Ovary (tissue), 7 donors: ENCODE measurements at regions not wholly inside any gene's neighbourhood (a gene's known extent, or its start where the extent isn't known, plus 50 kb on each side); places are given as distances from the start of the nearest gene placed in this dataset.

Experiments used
- DNase-seq, 5 donors: peaks; one replicate each; pipeline ENCODE4 v3.0.0-alpha.2; 2019 to 2020
- H3K27ac ChIP-seq, 2 donors: fragments of 200-600 bp; one replicate each; pipeline versions ENCODE4 v1.5.1 to v1.8.0; 2019 to 2022
- H3K27me3 ChIP-seq: fragments of 200-600 bp; one replicate; pipeline ENCODE4 v1.8.0; 2022
- H3K36me3 ChIP-seq: fragments of 200-600 bp; sonication (generic); one replicate; pipeline ENCODE4 v1.5.1; 2019
- H3K4me1 ChIP-seq: one replicate; pipeline ENCODE4 v1.8.1; 2013; ENCODE audit warnings: mild to moderate bottlenecking, moderate library complexity; ENCODE audit not compliant: insufficient read depth
- H3K4me3 ChIP-seq: fragments of 200-600 bp; sonication (generic); one replicate; pipeline ENCODE4 v1.5.1; 2017
- H3K9me3 ChIP-seq, 2 donors: fragments of 200-600 bp in 1 of 2; sonication (generic) in 1 of 2; one replicate each; pipeline versions ENCODE4 v1.5.1 to v1.8.1; 2013 to 2019; ENCODE audit warnings: mild to moderate bottlenecking in 1 of 2, moderate library complexity in 1 of 2
- EP300 ChIP-seq: sonication (generic); formaldehyde crosslinking; IDR thresholded peaks from one replicate; pipeline ENCODE4 v1.6.1; 2017; ENCODE audit warnings: antibody characterized with exemption
- POLR2A ChIP-seq: fragments of 450-650 bp; IDR thresholded peaks from one replicate; pipeline ENCODE4 v1.6.1; 2017; ENCODE audit warnings: antibody characterized with exemption, mild to moderate bottlenecking, moderate library complexity
- WGBS, 3 donors: extraction: QIAGEN DNeasy Blood & Tissue Kit in 1 of 3; methylation state at CpG; one replicate each; pipeline versions ENCODE4 v1.1.5 to v1.1.7; 2013 to 2017; 5-methylcytosine and 5-hydroxymethylcytosine counted together
- intact Hi-C, 4 donors: fragments of 100-400 bp; cut with DNase I; formaldehyde crosslinking; loops; one replicate each; pipeline versions ENCODE4 v1.11.0 to v1.15.1; 2022 to 2023
- TF ChIP-seq, protein P1 (sequence below), 3 donors: fragments of 450-650 bp in 2 of 3; fragments of 200-600 bp in 1 of 3; IDR thresholded peaks; one replicate each; pipeline versions ENCODE4 v1.5.1 to v1.8.0; 2016 to 2022; ENCODE audit warnings: antibody characterized with exemption in 3 of 3, mild to moderate bottlenecking in 1 of 3
- donor health status: DM: no; HTN: no; CAD: no; lungs with moderate emphysema.
- donor health status: DM: no; HTN: no; CAD: no.
- donor health status: Bipolar disorder and iron deficiency.
- donor health status: DM: no; HTN: no; CAD: no.
- donor health status: DM: yes; HTN: yes; CAD: no.

DNA sequence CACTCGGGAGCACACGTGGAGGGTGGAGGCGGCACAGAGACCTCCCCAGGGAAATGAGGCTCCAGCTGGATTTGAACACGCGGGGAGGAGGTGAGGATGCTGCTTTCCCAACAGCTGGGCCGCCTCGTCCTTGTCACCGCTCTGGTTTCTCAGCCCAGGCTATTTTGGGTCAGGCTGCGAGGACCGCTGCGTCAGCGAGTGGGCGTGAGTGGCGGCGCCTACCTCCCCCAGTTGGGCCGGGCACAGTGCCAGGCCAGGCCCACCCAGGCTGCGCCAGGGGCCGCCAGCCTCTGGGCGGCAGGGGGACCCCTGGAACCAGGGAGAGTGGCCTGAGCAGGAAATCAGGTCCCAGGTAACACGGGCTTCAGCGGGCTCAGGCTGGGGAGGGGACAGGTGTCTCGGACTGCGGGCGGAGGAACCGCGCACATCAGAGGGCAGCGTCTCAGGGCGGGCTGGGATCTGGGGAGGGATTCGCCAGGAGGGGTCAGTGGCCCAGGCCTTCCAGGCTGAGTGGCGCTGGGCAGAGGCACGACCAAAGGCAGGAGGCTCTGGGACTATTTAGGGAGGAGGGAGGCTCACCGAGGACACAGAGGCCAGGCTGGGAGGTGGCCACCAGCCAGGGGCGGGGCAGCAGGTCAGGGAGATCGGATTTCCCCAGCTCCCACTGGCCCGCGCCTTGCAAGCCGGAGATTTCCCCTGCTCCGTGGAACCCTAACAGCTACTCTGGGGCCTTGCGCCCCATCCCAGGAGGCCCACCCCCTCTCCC lies 125.2 kb upstream of the RET start:
- DNase-seq = no peak
- H3K27ac ChIP-seq = no peak overlapping the region
- H3K9me3 ChIP-seq = peaks cover 0 to 3% of the 10 kb centered on the region in 2 donors
- peaks cover 2% of the 10 kb centered on the region for H3K4me1 ChIP-seq
- H3K27me3 ChIP-seq = no peaks in the 10 kb centered on the region
- 7 to 19% (median 9%) methylated on average over 36 to 39 of the region's 39 CpGs for WGBS, 3 donors
- no peaks in the 10 kb centered on the region for H3K36me3 ChIP-seq
- no peak for TF ChIP-seq POLR2A
- TF ChIP-seq, protein P1, sequence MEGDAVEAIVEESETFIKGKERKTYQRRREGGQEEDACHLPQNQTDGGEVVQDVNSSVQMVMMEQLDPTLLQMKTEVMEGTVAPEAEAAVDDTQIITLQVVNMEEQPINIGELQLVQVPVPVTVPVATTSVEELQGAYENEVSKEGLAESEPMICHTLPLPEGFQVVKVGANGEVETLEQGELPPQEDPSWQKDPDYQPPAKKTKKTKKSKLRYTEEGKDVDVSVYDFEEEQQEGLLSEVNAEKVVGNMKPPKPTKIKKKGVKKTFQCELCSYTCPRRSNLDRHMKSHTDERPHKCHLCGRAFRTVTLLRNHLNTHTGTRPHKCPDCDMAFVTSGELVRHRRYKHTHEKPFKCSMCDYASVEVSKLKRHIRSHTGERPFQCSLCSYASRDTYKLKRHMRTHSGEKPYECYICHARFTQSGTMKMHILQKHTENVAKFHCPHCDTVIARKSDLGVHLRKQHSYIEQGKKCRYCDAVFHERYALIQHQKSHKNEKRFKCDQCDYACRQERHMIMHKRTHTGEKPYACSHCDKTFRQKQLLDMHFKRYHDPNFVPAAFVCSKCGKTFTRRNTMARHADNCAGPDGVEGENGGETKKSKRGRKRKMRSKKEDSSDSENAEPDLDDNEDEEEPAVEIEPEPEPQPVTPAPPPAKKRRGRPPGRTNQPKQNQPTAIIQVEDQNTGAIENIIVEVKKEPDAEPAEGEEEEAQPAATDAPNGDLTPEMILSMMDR (IDR thresholded peaks at IDR 0.05) = no peak
- no peak for TF ChIP-seq EP300
- H3K4me3 ChIP-seq = no peak overlapping the region
- intact Hi-C loops = no loop called here

DNA sequence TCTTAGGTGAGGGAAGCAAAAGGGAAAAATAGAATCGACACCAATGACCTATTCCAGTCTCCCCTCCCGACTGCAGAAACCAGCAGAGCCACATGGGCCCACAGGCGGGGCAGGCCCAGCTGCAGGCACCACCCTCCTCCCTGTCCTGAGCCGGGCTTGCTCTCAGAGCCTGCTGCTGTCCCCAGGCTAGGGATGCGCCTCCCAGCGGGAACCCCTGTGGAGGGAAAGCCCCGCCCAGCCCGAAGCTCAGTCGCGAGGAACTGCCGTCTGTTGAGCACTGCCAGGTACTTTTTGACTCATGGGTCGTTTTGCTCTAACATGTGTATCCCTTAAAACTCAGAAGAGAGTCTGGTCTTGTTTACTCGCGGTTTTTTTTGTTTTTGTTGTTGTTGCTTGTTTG lies 124.5 kb upstream of the RET start:
- Histone ChIP-seq H3K27me3 (no peaks in the 10 kb centered on the region), H3K4me3 (no peak overlapping the region), H3K27ac (no peak overlapping the region), H3K36me3 (no peaks in the 10 kb centered on the region), H3K9me3 (peaks cover 0 to 3% of the 10 kb centered on the region in 2 donors), H3K4me1 (peaks cover 2% of the 10 kb centered on the region)
- TF ChIP-seq EP300 = no peak
- TF ChIP-seq, protein P1 (IDR thresholded peaks at IDR 0.05) = no peak
- TF ChIP-seq POLR2A = no peak
- DNase-seq = peak in 1 of 5 donors; percentile 19
- intact Hi-C loops = no loop called here
- 37 to 50% (median 44%) methylated on average over 13 to 14 of the region's 14 CpGs for WGBS, 3 donors

DNA sequence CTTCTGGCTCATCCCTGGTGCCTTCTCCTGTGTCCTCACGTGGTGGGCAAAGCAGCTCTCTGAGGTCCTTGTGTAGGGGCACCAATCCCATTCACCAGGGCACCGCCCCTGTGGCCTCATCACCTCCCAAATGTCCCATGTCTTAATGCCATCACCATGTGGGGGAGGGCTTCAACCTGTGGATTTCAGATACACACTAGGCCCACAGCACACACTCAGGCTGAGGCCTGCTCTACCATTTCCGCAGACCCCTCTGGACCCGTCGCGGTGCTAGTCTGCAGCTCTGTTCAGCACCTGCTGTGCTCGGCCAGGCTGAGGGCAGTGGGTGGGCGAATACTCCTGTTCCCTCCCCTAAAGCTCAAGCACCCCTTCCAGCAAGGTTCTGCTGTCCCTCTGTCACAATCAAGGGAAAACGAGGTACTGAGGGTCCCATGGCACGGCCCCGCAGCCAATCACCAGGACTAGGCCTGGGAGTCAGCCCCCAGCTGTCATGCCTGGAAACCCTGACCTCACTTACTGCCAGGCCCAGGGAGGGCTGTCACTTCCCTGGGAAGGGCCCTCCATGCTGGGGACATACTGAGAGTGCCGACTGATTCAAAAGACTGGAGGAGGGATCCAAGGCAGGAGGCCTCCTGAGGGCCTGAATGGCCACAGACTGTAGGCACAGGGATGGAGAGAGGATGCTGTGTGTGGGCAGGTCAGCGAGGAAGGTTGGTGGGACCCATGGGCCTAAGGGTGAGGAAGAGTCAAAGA lies 123.8 kb upstream of the RET start:
- no peaks in the 10 kb centered on the region for H3K27me3 ChIP-seq
- peaks cover 0 to 3% of the 10 kb centered on the region in 2 donors for H3K9me3 ChIP-seq
- peaks cover 2% of the 10 kb centered on the region for H3K4me1 ChIP-seq
- H3K4me3 ChIP-seq = no peak overlapping the region
- WGBS, 3 donors = 88 to 94% (median 91%) methylated on average over 13 of the region's 13 CpGs
- DNase-seq = peak in 1 of 5 donors; percentile 1
- no peaks in the 10 kb centered on the region for H3K36me3 ChIP-seq
- intact Hi-C loops = no loop called here
- TF ChIP-seq EP300 = no peak
- TF ChIP-seq, protein P1 (IDR thresholded peaks at IDR 0.05) = no peak
- TF ChIP-seq POLR2A = no peak
- H3K27ac ChIP-seq = no peak overlapping the region

DNA sequence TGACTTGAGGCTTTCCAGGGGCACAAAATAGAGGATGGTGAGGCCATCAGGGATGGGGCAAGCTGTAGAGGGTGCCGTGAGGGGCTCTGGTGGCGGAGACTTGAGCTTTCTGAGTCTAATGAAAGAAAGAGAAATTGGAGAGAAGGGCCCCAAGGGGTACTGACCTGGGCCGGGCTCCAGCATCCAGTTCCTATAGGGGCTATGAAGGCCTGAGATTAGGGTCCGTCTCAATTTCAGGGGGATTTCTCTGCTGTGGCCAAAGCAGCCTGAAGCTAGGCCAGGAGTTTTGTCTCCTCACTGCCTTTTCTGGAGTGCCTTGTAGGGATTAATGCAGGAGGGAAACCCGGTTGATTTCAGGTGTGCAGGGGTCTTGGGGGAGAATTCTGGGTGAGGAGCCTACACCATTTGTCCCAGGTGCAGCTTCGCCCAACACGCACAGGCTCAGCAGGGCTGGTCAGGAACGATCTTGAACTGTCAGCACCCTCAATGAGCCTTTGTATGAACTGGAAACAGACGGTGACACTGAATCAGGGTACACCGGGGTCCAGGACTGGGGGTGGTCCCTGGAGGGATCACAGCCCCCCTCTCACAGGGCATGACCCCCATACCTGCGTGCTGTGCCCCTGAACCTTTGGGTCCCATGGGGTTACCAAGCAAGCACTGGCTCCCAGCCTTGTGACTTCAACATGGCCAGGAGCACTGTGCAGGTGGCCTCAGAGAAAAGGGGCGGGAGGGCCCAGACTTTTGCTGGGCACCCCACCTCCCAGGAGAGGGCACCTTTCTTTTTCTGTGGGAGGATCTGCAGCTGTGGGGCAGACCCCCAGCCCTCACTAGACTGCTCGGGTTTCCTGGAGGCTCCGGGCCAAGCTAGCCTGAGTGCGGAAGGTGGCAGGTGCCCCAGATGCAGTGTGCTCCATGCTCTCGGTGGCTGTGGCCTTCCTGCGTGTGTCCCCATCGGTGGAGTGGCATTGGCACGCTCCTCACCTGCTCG lies 122.9 kb upstream of the RET start:
- Histone ChIP-seq H3K27me3 (no peaks in the 10 kb centered on the region), H3K27ac (no peak overlapping the region), H3K4me1 (peaks cover 2% of the 10 kb centered on the region), H3K4me3 (no peak overlapping the region), H3K9me3 (peaks cover 0 to 3% of the 10 kb centered on the region in 2 donors), H3K36me3 (no peaks in the 10 kb centered on the region)
- intact Hi-C loops = no loop called here
- WGBS, 3 donors = 81 to 86% (median 84%) methylated on average over 19 to 20 of the region's 20 CpGs
- TF ChIP-seq POLR2A (no peak), EP300 (no peak)
- TF ChIP-seq, protein P1 (IDR thresholded peaks at IDR 0.05) = no peak
- no peak for DNase-seq
